Left renal pelvis (tissue), 4 donors: ENCODE measurements at regions not wholly inside any gene's neighbourhood (a gene's known extent, or its start where the extent isn't known, plus 50 kb on each side); places are given as distances from the start of the nearest gene placed in this dataset.

ENCODE experiments used
- DNase-seq, 4 donors: peaks; one replicate each; pipeline ENCODE4 v3.0.0-alpha.2; 2013; ENCODE audit warnings: low read depth in 4 of 4, low spot score in 3 of 4

DNA sequence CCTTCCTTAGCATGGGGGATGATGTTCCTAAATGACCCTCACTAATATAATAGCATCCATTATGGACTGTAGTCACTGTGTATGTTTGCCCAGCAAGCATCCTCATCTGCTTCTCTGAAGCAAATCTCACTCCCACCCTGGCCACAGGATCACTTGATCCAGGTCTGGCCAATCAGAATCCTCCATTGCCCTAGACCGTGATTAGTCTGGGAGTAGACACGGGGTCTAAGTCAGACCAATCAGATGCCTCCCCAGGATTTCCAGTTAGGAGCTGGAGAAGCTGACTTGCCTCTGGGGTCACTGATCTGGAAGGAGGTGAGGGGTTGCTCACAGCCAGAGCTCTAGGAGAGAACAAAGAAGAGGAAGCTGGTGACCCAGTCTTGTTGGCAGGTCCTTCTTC is 153.9 kb downstream of the DHX35 start:
- no peak for DNase-seq

DNA sequence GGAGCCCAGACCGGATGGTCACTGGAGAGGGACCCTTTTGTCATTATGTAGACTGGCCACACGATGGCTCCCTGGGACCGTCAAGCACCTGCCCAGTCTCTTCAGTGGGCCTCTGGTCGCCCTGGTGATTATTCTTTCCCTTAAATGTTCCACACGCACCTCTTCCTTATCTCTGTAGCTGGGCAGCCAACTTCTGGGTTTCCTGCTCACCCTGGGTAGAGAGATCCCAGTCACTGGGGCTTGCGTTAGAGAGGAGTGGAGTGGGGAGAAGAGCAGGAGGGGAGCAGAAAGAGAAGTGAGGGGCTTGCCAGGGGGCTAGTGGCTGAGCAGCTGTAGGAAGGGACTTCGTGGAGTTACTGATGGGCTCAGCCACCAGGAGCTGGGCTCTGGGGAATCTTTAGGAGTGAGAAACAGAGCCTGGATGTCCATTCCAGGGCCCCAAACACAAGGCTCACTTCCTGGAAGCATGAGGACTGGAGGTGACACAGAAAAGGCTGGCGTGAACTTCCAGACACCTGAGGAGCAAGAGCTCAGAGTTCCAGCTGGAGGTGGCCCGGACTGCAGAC is 150.1 kb downstream of the DHX35 start:
- peak; percentile 16 to 46 (median 42) for DNase-seq

DNA sequence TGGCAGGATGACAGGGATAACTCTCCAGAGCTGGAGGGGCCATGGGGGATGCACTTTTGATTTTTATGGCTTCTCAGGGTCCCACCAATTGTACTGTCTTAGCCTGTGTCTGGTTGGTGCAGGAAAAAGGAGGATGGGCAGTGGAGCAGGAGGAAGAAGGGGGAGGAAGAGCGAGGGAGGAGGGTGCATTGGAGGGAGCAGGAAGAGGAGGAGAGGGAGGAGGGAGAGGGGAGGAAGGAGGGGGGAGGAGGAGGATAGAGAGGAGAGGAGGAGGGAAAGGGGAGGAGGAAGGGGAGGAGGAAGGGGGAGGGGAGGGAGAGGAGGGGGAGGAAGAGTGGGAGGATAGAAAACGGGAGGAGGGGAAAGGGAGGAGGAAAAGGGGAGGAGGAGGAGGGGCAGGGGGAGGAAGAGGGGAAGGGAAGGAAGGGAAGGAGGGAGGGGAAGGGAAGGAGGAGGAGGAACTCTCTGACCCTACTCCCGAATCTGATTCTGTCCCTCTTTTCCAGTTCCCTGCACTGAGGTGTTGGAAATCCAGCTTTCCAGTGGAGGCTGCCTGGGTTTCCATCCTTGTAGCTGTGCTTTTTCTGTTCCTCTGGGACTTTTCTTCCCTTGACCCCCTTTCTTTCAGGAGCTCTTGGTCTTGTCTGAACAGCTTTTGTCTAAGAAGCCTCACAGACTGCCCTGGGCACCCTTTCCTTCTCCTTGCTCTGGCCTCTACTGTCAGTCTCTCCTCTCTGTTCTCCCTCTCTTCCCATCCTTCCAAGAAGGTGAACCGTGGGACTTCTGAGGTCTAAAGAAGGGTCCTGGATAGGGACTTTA is 149.4 kb downstream of the DHX35 start:
- peak in 1 of 4 donors; percentile 12 for DNase-seq

DNA sequence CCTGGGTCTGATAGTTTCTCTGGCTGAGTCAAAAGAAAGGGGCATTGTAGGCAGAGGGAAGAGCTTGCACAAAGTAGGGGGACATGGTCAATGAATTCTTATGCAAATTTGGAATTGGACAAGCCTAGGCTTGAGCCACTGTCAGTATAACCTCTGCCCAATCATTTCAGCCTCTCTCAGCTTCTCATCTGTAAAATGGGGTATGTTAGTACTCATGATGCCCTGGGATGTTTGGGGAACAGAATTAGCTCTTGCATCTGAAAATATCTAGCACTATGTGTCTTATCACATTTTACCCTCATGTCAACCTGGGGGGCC is 148.6 kb downstream of the DHX35 start:
- DNase-seq: no peak

DNA sequence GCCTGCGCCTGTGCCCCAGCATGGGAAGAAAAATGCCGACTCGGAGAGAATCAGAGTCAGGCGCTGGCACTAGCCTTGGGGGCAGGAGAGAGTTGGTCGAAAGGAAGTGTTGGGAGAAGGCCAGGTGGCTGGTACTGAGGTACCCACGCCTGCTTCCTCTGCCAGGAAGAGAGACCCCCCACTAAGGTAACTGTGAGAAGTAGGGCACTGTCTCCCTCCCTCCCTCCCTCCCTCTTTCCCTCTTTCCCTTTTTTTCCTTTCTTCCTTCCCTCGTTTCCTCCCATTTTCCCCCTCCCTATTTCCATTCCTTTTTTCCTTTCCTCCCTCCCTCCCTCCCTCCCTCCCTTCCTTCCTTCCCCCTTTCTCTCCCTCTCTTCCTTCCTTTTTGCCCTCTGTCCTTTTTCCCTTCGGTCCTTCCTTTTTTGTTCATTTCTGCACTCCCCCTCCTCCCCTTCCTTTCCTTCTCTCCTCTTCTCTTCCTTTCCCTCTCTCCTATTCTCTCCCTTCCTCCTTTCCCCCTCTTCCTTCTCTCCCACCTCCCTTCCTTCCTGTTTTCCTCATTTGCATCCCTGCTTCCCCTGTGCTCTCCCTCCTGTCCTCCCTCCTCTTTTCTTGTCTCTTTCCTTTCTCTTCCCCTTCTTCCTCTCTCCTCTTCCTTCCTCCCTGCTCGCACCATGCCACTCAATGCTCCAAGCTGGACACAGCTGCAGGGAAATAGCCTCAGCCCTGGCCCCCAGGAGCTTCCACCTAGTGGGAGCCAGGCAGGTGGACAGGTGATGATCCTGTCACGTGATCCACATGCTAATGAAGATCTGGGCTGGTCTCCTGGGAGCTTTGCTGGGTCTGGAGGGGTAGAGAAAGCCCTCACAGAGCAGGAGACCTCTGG is 148.0 kb downstream of the DHX35 start:
- no peak for DNase-seq

DNA sequence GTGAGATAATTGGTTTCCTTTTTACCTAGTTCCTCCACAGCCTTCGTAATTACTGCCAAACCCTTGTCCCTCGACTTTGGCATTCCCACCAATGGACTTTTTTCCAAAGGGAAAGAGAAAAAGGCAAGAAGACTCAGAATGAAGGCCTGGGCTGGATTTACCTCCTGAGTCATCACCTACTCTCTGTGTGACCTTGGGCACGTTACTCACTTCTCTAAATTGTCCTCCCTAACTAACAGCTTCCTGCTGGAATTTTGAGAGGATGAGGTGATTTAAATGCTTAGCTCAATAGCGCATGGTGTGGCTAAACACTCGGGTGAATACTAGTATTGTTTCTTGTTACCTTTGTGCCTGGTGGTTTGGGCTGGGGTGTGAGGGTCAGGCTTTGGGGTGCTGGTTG is 146.6 kb downstream of the DHX35 start:
- no peak for DNase-seq

GRCh38 chr20:39107741-39108140 is 145.6 kb downstream of the DHX35 start:
- DNase-seq: no peak

- no peak for DNase-seq
Observed at GRCh38 chr20:39106791-39107190, 144.6 kb downstream of the DHX35 start.

GRCh38 chr20:39105551-39105950 is 143.4 kb downstream of the DHX35 start:
- DNase-seq: no peak

DNA sequence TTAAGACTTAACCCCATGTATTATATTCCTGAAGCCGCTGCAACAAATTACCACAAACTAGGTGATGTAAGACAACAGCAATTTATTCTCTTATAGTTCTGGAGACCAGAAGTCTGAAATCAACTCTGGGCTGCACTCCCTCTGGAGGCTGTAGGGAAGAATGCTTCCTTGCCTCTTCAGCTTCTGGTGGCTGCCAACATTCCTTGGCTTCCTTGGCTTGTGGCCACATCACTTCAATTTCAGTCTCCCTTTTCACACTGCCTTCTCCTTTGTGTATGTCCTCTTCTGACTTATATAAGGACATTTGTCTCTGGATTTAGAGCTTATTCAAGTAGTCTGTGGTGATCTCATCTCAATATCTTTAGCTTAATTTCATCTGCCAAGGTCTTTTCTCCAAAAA is 141.6 kb downstream of the DHX35 start:
- no peak for DNase-seq

DNA sequence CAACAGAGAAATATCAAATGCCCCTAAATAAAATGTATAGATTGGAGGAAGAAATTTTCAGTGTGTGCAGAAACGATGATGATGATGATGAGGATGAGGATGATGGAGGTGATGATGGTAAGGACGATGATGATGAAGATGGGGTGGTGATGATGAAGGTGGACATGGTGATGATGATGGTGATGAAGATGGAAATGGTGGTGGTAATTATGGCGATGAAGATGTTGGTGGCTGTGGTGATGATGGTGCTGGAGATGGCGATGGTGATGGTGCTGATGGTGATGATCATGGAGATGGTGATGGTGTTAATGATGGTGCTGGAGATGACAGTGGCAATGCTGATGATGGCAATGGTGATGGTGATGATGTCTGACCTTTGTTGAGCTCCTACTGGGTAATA is 141.2 kb downstream of the DHX35 start:
- DNase-seq: no peak

- no peak for DNase-seq
Observed at GRCh38 chr20:39101895-39102294, 139.8 kb downstream of the DHX35 start.

DNA sequence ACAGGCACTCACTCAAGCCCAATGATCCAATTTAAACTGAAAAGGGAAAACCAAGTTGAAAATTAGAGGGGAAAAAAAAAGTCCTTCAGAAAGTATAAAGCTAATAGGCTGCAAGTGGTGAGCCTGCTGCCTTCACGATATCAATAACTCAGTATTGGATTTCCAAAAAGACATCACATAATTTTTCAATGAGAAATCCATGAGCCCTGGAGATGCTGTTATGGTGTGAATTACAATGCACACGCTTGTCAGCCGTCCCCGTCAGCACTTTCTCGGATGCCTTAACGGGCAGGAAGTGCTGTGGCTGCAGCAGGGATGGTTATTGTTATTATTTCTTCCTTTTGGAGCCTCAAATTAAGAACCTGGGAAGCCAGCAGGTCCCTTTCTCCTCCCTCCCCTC is 138.5 kb downstream of the DHX35 start:
- no peak for DNase-seq

- DNase-seq: no peak
Observed at GRCh38 chr20:39097889-39098288, 135.7 kb downstream of the DHX35 start.

DNA sequence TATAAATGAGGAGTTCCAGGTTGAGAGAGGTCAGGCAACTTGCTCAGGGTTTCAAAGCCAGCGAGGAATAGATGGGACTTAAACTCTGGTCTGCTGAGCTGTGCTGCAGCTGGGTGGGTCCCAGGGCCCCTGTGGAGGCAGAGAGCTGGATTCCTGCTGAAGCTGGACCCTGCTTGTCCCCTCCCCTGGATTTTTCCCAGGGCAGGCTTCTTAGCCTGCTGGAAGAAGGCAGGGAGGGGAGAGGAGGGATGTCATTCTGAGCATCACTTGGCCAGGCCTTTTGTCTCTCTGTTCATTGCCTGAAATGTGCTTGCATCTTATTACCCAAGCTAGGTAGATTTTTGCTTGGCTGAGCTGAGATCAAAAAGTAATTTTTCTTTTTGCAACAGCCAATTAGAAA is 133.7 kb downstream of the DHX35 start:
- no peak for DNase-seq

DNA sequence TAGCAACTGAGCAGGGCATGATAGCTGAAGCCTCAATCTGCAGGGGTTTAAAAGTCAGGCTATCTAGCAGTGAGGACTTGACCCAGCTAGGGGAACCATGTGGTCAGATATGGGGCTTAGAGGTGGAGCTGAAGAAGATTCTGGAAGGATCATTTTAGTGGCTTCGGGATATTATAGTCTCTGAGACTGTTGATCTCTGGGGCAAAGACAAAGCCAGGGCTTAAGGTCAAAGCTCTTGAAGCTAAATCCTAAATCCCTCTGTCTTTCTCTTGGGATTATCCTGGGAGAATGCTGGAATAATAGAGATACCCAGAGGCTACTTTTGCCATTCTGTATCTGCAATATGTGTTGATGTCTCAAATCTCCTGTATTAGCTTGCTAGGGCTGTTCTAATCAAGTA is 132.2 kb downstream of the DHX35 start:
- no peak for DNase-seq

DNA sequence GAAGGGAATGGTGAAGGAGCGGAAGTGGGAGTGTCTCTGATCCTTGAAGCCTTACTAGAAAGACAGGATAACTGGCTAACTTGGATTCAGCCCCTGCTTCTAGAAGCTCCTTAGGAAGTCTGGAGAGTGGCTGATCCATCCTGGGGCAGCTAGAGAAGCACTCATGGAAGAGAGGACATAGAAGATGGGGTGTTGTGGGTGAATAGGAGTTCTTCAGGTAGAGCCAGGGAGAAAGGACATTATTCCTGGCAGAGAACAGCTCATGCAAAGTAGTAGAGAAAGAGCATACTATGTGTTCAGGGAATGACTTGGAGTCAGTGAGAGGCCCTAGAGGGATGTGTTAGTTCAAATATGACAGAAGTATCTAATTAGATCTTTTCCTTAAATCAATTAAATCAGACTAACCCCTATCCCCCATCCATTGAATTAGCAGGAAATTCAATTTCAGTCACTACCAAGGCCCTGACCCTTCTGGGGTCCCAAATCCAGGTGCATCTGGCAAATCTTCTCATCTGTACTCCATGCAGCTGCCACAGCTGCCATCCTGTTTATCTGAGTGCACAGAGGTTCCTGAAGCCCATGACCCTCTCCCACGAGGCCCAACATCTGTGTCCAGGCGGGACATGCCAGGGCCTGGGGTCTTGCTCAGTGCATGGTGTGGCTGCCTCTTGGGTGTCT is 130.7 kb downstream of the DHX35 start:
- DNase-seq: no peak

DNA sequence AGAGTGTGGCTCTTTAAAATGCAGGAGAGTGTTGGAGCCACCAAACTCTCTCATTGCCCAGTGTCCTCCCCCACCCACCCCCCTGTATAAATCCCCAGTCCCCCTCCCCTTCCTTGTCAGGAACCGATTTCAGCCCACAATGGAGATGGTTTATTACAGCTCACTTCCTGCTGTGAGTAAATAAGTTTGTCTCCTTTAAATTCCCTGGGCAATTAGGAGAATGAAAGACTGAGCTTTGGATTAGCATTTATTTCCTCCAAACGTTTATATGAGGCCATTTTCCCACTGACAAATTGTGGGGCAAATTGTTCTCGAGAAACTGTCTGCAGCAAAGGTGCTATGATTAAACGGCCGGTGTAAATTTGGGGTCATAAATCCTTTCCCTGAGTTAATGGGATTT is 128.8 kb downstream of the DHX35 start:
- DNase-seq: no peak

GRCh38 chr20:39089797-39090196 is 127.7 kb downstream of the DHX35 start:
- no peak for DNase-seq
